CD4-positive, alpha-beta T cell treated with Interleukin-10 for 1 hour (primary cell): ENCODE measurements at regions not wholly inside any gene's neighbourhood (a gene's known extent, or its start where the extent isn't known, plus 50 kb on each side); places are given as distances from the start of the nearest gene placed in this dataset.

ENCODE experiments used
- DNase-seq: peaks from one replicate; pipeline ENCODE4 v3.0.0-alpha.2; 2020

DNA sequence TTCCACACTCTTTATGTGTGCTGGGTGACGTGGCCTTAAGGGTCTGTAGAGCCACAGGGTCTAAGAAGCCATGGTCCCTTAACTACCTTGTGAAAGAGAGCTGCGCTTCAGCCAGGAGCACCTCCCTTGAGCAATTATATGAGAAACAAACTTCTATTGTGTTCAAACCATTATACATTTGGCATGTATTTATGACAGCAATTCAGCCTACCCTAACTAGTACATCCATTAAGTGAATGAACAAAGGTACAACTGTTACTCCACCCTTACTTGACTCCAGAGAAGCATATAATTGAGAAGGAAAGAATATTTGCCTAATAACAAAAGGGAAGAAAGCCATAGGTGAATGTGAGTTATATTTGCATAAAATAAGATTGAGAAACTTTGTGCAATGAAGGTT lies 69.8 kb upstream of the BOC start:
- no peak for DNase-seq

DNA sequence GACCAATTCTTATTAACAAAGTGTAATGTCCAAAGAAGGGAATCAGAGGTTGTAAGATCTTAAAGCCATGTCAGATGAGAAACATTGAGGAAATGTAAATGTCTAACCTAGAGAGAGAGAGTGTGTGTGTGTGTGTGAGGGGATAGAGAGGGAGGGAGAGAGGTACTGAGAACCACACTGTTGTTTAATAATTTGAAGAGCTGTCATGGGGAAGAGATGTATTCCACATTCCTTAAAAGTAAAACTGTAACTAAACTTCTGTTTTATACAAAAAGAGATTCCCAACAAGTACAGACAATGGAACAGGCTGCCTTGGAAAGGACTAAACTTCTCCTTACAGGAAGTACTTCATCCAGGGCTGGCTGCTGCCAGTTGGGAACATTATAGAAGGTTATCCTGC lies 68.9 kb upstream of the BOC start:
- no peak for DNase-seq

DNA sequence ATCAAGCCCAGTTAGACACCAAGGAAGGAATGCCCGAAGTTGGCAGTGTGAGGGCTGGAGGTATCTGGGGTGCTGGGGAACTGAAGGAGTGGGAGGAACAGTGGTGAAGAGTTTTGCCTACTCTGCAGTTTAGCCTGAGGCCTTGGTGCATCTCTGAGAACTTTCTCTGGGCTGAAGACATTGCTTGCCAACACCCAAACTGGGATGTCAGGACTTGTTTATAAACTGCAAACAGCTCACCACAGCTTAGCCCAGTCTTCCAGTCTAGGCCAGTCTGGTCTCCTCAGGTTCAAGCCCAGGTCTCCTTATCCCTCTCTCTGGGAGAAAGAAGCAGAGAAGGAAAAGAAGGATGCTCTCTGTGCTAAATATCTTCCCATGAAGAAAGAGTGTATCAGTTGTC lies 68.0 kb upstream of the BOC start:
- DNase-seq: no peak

DNA sequence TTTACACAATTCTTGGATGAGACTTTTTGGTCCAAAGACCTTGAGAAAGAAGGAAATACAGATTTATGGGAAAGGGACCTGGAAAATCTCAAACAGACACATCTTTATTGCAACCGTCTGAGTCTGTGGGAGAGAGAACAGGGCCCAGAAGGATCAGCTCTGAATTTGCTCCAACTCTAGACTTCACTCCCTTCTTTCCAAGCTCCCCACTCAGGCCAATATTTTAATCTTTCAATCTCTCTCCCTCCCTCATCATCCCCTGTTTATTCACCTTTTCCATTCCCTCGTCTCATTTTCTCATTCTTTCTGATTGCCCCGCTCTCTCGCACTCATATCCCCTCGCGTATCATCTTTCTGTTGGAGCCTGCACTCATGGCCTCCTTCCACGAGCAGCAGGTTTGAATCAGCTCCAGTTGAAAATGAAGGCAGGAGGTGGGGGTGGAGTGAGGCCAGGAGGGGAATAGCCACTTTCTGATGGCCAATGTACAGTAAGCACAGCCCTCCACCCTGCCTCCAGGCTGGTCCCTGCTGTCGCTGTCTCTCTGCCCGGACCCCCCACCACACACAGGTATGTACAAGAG lies 63.6 kb upstream of the BOC start:
- DNase-seq: no peak

DNA sequence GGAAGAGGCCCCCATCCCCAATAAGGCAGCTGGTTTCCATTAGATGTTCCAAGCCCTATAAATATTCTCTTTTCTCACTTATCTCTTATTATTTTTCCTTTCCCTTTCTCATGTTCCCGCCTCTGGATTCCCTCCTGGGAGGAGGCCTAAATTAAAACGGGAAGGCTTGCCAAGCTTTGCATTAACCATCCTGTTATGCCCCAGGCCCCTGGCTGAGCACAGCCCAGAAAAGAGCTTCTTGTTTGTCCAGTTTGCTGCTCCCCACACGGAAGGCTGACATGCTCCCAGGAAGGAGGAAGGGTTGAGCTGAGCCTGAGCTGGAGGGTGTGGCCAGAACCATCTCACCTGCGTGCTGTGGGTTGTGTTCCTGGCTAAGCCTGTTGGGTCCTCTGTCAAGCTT lies 63.1 kb upstream of the BOC start:
- DNase-seq: no peak

DNA sequence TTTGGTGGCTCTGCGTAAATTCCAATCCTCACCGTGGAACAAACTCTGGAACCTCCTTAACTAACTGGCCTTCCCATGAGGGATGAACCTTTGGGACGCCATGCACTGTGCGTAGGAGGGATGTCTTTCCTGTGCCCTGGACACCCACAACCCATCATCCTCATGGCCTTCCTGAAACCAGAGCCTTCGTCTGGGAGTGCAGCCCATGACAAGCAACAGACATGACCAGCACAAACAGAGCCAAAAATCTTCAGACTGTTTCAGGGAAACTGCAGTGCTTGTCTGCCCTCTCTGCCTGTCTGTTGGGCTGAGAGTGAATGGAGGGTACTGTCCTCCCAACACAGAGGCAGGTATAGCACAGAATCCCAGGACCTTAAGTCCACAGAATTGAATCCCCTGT lies 61.1 kb upstream of the BOC start:
- DNase-seq: no peak

DNA sequence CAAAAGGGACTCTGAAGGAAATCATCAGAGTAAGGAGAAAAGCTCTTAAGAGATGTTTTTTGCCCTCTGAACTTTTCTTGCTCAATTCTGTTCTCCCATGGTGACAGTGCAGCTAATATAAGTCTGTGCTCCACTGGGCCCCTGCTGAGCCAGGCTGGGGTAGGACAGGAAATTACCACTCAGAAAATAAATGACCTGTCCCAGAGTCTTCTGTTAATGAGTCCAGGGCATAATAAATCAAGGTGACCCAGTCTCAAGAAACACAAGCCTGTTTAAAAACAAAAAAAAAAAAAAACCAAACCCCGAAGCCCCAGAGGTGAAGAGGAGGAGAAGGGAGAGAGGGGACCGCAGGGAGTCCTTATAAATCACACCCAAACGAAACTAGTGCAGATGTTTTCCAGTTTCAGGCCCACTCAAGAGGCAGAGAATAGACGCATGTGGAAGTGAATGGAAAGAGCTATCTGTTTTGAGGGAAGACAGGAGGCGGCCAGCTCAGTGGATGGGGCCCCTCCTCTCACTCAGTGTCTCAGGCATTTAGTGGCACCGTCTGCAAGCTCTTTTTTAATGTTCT lies 59.8 kb upstream of the BOC start:
- DNase-seq: no peak

DNA sequence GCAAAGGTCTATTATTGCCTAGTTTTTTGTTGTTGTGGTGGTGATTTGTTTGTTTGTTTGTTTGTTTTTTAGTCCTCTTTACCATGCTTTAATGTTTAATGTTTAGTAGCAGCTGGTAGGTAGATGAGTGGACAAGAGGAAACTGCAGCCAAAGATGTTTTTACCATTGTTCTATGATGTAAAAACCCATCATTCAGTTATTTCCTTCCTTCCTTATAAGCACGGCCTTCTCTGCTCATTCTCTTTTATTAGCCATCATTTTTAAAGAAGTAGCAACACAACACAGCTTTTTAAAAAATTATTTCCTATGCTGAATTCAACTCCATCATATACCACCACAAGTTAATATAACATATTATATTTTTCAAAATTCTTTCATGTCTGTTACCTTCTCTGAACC lies 58.5 kb upstream of the BOC start:
- DNase-seq: no peak

DNA sequence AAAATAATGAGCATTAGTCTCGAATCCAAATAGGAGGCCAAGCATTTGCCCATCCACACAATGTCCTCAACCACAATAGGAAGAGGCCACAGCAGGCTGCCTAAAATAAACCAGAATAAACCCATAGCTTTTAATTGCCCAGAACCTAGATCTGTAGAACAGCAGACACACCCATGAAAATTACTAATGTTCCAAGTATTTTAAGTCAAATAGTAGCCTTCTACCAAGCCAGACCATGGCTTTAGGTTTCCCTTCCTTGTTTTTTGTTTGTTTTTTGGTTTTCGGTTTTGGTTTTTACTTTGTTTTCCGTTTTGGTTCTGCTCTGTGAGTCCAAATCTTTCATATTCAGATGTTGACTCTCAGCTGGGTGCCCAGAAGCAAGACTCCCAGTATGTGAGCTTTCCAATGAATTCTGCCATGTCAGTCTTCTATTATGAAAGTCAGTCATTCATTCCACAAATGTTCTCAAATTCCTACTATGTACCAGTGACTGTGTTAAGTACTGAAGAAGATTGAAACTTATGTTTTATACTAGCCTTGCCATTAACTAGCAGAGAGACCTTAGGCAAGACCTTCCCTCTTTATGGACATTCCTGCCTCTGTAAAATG lies 57.8 kb upstream of the BOC start:
- no peak for DNase-seq

DNA sequence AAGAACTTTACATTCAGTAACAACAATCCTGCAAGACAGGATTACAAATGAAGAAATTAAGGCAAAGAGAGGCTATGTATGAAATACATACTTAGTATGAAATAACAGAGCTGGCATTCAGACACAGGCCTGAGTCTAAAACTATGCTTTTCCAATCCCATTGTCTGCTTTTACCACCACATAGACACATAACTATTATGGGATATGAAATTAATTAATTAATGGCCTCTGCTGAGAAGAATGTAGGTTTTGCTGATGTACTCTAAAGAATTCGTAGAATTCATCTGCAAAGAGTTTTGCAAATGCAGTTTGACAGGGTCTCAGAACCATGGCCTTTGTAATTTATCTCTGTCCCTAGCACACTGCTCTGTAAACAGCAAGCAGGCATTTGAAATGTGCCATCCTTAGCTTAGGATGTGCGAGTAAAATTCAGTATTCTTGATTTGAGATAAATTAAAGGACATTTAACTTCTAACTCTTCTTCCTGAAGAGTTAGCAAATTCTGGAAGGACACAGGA lies 54.5 kb upstream of the BOC start:
- DNase-seq: no peak

DNA sequence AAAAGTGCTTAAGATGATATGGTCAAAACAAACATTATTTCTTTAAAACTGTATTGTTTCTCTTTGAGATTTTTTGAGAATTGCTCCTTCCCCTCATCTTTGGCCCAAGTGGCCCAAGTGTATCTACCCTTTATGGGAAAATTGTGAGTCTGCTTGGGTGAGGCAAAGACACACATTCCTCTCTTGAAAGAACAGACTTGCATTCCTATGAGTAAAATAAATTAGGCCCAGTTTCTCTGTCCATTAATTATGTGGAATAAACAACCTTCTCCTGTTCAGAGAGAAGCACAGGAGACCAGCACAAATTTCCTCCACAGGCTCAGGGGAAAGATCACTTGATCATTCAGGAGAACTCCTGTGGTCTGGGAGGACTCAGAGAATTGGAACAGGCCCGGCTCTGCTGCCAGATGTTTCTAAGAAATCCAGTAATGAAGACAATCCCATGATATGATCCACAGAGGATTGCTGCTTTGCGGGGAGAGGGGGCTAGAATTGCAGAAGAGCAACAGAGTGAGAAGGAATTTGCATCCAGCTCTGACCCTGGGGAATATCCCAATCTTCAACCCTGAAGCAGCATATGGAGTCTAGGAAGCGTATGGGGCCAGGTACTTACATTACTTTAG lies 53.8 kb upstream of the BOC start:
- DNase-seq: no peak

DNA sequence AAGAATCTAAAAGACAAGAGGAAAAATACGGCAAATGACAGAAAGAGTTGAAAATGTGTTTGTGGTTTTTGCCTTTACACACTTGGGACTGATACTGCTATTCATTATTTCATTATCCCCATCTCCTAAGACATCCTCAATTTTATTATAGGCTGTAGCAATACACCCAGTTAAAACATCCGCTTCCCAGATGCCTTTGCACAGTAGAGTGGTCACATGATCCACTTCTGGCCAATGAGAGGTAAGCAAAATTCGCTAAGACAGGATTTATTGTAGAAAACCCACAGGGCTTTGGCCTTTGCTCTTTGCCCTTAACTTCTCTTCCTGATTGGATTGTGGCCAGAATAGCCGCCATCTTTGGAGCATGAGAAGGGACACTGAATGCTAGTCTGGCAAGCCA lies 53.2 kb upstream of the BOC start:
- DNase-seq: no peak
